T-helper 1 cell treated with Interleukin-12 subunit alpha and Interleukin-12 subunit beta and Interleukin-4 antibody, amounts not matched to agents 30 μg/mL and 1 μg/mL, for 36 hours (primary cell): ENCODE measurements at regions not wholly inside any gene's neighbourhood (a gene's known extent, or its start where the extent isn't known, plus 50 kb on each side); places are given as distances from the start of the nearest gene placed in this dataset.

ENCODE experiments used
- H3K27ac Mint-ChIP-seq: one replicate; pipeline ENCODE4 v1.8.0; 2021; ENCODE audit warnings: mild to moderate bottlenecking, mixed read lengths
- H3K27me3 Mint-ChIP-seq: one replicate; pipeline ENCODE4 v1.8.0; 2021; ENCODE audit warnings: low read depth, mixed read lengths
- H3K36me3 Mint-ChIP-seq: one replicate; pipeline ENCODE4 v1.8.0; 2021; ENCODE audit warnings: low read depth, mixed read lengths
- H3K4me1 Mint-ChIP-seq: one replicate; pipeline ENCODE4 v1.8.0; 2021; ENCODE audit warnings: low read depth, mixed read lengths
- H3K4me3 Mint-ChIP-seq: one replicate; pipeline ENCODE4 v1.8.0; 2021; ENCODE audit warnings: mild to moderate bottlenecking, moderate library complexity, mixed read lengths
- H3K9me3 Mint-ChIP-seq: one replicate; pipeline ENCODE4 v1.8.0; 2021; ENCODE audit warnings: mixed read lengths

GRCh38 chr5:141767671-141768070, 85.6 kb upstream of the ARAP3 start:
- no peaks in the 10 kb centered on the region for H3K4me1 Mint-ChIP-seq

GRCh38 chr5:141765896-141766551, 84.0 kb upstream of the ARAP3 start:
- H3K4me1 Mint-ChIP-seq: no peaks in the 10 kb centered on the region
- no peaks in the 10 kb centered on the region for H3K9me3 Mint-ChIP-seq
- no peak overlapping the region for H3K4me3 Mint-ChIP-seq
- H3K27ac Mint-ChIP-seq: no peak overlapping the region
- no peaks in the 10 kb centered on the region for H3K36me3 Mint-ChIP-seq
- H3K27me3 Mint-ChIP-seq: peaks cover 20% of the 10 kb centered on the region

More at GRCh38 chr5:141767671-141768070, 85.6 kb upstream of the ARAP3 start:
- H3K27me3 Mint-ChIP-seq: peaks cover 14% of the 10 kb centered on the region
- H3K4me3 Mint-ChIP-seq: no peak overlapping the region
- H3K27ac Mint-ChIP-seq: no peak overlapping the region
- H3K9me3 Mint-ChIP-seq: no peaks in the 10 kb centered on the region
- H3K36me3 Mint-ChIP-seq: no peaks in the 10 kb centered on the region

DNA sequence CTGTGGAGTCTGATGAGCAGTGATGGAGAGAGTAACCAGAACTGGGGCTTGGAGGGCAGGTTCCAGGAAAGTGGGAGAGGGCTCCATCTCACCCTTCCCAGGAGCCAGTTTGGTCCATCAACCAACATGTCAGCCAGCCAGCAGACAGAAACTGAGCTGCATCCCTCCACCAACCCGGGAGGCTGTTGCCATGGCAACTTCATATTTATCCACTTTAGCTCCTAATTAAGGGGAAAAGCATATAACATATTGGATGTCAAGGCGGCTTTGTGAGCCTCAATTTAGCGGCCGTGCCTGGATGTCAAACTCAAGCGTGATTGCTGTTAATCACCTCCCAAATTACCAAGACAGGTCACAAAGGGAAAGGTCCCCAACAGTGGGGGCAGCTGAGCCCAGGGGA, 81.5 kb upstream of the ARAP3 start:
- no peaks in the 10 kb centered on the region for H3K4me1 Mint-ChIP-seq
- peaks cover 33% of the 10 kb centered on the region for H3K27me3 Mint-ChIP-seq
- no peaks in the 10 kb centered on the region for H3K36me3 Mint-ChIP-seq
- H3K9me3 Mint-ChIP-seq: no peaks in the 10 kb centered on the region
- no peak overlapping the region for H3K27ac Mint-ChIP-seq
- no peak overlapping the region for H3K4me3 Mint-ChIP-seq

GRCh38 chr5:141762790-141763368, 80.8 kb upstream of the ARAP3 start:
- H3K4me1 Mint-ChIP-seq: peaks cover 2% of the 10 kb centered on the region
- H3K4me3 Mint-ChIP-seq: no peak overlapping the region
- no peak overlapping the region for H3K27ac Mint-ChIP-seq
- H3K27me3 Mint-ChIP-seq: peaks cover 39% of the 10 kb centered on the region
- no peaks in the 10 kb centered on the region for H3K9me3 Mint-ChIP-seq
- no peaks in the 10 kb centered on the region for H3K36me3 Mint-ChIP-seq

GRCh38 chr5:141762316-141762715, 80.3 kb upstream of the ARAP3 start:
- no peaks in the 10 kb centered on the region for H3K9me3 Mint-ChIP-seq
- H3K27ac Mint-ChIP-seq: no peak overlapping the region
- H3K4me1 Mint-ChIP-seq: peaks cover 2% of the 10 kb centered on the region
- no peak overlapping the region for H3K4me3 Mint-ChIP-seq
- peaks cover 45% of the 10 kb centered on the region for H3K27me3 Mint-ChIP-seq
- no peaks in the 10 kb centered on the region for H3K36me3 Mint-ChIP-seq

- H3K4me3 Mint-ChIP-seq: no peak overlapping the region
- no peaks in the 10 kb centered on the region for H3K9me3 Mint-ChIP-seq
- H3K36me3 Mint-ChIP-seq: no peaks in the 10 kb centered on the region
- no peak overlapping the region for H3K27ac Mint-ChIP-seq
- peaks cover 57% of the 10 kb centered on the region for H3K27me3 Mint-ChIP-seq
- peaks cover 2% of the 10 kb centered on the region for H3K4me1 Mint-ChIP-seq
These were observed 78.7 kb upstream of the ARAP3 start for GRCh38 chr5:141760753-141761152.

- Mint-ChIP-seq H3K36me3 (no peaks in the 10 kb centered on the region), H3K9me3 (no peaks in the 10 kb centered on the region), H3K4me1 (peaks cover 2% of the 10 kb centered on the region), H3K4me3 (no peak overlapping the region), H3K27ac (no peak overlapping the region), H3K27me3 (peaks cover 63% of the 10 kb centered on the region)
These were observed 78.2 kb upstream of the ARAP3 start for GRCh38 chr5:141760193-141760592.

DNA sequence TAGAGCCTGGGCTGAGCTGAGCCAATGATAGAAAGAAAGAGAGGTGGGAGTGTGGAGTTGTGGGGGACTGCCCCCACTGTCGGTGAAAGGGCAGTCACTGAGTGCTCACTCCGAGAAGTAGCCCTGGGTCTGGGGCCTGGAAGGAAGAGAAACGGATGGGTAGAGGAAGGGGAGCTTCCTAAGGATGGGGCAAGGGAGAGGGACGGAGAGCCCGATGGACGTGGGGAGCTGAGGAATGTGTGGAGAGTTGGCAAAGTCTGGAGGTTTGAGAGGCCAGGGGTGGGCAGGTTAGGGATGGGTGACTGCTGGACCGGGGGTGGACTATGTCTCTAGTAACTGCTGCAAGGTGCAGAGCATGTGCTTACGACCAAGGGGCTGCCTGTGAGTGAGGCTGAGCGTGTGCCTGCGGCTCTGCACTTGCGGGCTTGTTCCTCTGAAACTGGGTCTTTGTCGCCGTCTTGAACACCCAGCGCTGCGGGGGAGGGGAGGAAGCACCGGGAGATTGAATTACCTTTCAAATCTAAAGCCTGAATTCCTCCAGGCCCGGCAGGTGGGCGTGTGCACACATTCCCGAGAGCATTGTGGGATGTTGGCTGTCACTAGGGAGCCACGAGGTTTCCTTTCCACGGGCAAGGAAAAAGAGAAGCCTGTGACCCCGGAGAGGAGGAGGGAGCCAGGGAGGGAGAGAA, 76.4 kb upstream of the ARAP3 start:
- H3K4me3 Mint-ChIP-seq: no peak overlapping the region
- peaks cover 71% of the 10 kb centered on the region for H3K27me3 Mint-ChIP-seq
- H3K36me3 Mint-ChIP-seq: no peaks in the 10 kb centered on the region
- H3K4me1 Mint-ChIP-seq: peaks cover 2% of the 10 kb centered on the region
- no peak overlapping the region for H3K27ac Mint-ChIP-seq
- H3K9me3 Mint-ChIP-seq: no peaks in the 10 kb centered on the region

DNA sequence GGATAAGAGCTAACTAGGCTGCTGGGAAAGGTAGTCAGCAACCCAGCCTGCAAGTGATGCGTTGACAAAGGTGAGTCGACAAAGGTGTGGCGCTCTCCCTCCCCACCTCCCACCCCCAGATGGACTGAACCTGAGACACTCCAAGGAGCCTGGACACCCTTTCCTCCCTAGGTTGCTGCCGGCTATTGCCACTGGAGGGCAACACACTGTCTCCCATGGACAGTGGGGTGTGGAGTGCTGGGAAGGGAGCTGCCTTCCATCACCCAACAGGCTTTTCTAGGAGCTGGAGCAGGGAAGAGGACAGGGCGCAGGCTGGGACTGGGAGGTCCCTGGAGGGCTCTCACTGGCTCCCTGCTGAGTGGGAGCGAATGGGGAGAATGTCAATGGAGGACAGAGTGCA, 75.4 kb upstream of the ARAP3 start:
- Mint-ChIP-seq H3K4me1 (peaks cover 2% of the 10 kb centered on the region), H3K27me3 (peaks cover 74% of the 10 kb centered on the region), H3K27ac (no peak overlapping the region), H3K9me3 (no peaks in the 10 kb centered on the region), H3K4me3 (no peak overlapping the region), H3K36me3 (no peaks in the 10 kb centered on the region)

DNA sequence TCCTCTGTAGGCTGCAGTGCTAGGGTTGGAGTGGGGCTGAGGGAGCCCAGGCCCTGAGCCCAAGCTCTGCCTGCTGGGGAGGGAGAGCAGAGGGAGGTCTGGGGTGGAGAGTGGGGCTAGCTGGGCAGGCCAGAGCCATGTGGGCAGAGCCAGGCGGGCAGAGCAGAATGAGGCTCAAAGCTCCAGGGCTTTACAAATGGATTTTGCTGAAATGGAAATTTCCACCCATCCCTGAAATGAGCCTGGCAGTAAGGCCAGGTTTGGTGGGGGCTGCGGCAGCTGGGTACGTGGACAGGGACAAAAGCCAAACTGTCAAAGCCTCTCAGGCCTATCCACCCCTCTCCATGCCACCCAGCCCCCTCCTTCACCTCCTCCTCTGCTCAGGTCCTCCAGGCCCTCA, 74.2 kb upstream of the ARAP3 start:
- no peak overlapping the region for H3K4me3 Mint-ChIP-seq

GRCh38 chr5:141753971-141754713, 72.1 kb upstream of the ARAP3 start:
- Mint-ChIP-seq H3K4me1 (peaks cover 2% of the 10 kb centered on the region), H3K9me3 (no peaks in the 10 kb centered on the region), H3K36me3 (no peaks in the 10 kb centered on the region), H3K27ac (no peak overlapping the region), H3K4me3 (no peak overlapping the region), H3K27me3 (peaks cover 70% of the 10 kb centered on the region)

More for the DNA sequence above, 74.2 kb upstream of the ARAP3 start:
- H3K9me3 Mint-ChIP-seq: no peaks in the 10 kb centered on the region
- peaks cover 75% of the 10 kb centered on the region for H3K27me3 Mint-ChIP-seq
- H3K27ac Mint-ChIP-seq: no peak overlapping the region
- no peaks in the 10 kb centered on the region for H3K36me3 Mint-ChIP-seq
- H3K4me1 Mint-ChIP-seq: peaks cover 2% of the 10 kb centered on the region

GRCh38 chr5:141753143-141753970, 71.3 kb upstream of the ARAP3 start:
- Mint-ChIP-seq H3K4me1 (peaks cover 2% of the 10 kb centered on the region), H3K27ac (no peak overlapping the region), H3K9me3 (no peaks in the 10 kb centered on the region), H3K4me3 (no peak overlapping the region), H3K27me3 (peaks cover 64% of the 10 kb centered on the region), H3K36me3 (no peaks in the 10 kb centered on the region)

DNA sequence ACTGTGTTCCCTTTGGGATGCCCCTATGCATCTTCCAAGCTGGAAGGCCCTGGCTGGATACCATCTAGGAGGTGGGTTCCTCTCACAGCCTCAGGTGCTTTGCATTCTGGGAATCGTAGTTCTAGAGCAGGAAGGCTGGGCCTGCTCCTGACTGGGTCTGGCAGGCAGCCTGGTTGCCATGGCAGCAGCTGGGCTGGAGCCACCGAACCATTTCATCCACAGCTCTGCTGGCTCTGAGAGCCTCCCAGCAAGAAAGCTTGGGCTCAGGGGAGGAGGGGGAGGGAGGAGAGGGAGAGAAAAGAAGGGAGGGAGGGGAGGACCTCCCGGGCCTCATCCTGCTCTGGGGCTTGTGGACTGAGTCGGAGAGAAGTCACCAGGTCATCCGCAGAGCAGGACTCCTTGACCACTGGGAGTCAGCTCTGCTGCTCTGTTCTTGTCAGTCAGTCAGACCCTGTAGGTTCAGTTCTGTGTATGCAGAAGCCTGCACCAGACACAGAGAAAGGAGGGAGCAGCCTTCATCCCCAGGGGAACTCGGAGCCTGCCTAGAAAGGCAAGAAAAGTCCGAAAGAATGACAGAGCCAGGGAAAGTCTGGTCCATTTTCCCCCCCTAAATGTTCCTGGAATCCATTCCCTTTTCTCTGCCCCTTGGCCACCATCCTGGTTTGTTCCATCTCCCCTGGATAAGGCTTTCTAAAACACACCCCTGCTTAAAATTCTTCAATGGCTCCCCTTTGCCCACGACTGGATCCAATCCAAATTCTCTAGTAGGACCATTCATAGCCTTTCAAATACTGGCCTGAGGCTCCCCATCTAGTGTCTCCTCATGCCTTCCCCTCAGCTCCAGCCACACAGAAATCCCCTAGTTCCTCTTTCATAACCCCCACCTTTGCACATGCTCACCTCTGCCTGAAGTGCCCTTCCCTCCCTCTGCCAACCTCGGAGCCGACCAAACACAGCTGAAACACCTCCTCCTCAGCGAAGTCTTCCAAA, 65.4 kb upstream of the ARAP3 start:
- Mint-ChIP-seq H3K27ac (no peak overlapping the region), H3K9me3 (no peaks in the 10 kb centered on the region), H3K27me3 (peaks cover 34% of the 10 kb centered on the region), H3K36me3 (no peaks in the 10 kb centered on the region), H3K4me1 (no peaks in the 10 kb centered on the region), H3K4me3 (no peak overlapping the region)
